Skin of body (tissue), 1 donor: ENCODE measurements at regions not wholly inside any gene's neighbourhood (a gene's known extent, or its start where the extent isn't known, plus 50 kb on each side); places are given as distances from the start of the nearest gene placed in this dataset.

ENCODE experiments used
- DNase-seq: peaks from one replicate; lab custom pipeline; 2025; lab: John Stamatoyannopoulos, UW

DNA sequence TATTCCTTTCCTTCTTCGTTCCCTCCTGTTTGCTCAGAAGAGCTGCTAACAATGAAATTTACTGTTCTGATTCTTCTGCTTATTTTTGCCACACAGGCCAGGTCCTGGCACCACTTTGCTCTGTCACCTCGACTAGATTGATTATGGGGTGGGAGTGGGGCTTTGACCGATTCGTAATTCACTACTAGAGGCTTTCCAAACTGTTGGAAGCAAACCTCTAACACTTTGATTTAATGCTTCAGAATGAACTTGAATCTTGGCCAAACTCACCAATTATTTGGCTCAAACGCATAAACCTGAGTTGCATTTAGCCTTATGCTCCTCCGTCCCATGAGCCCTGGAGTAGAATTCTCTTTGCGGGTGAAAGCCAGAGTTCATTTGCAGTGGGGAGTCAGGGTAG lies 476.2 kb upstream of the FZD8 start:
- DNase-seq, result no peak

DNA sequence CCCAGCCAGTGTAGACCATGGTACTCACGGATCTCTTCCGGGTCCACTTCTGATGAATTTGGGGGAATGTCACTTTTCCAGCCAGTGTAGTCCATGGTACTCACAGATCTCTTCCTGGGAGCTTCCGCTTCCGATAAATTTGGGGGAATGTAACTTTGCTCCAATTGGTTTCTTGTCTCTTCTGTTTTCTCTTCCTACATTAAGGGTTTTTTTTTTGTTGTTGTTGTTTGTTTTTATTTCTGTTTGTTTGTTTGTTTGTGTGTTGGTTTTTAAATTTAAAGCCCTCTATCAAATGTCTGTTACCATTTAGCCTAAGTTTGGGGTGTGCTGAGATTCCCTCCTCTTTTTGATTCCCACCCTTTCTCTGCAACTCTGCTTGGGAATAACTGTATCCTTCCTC lies 475.8 kb upstream of the FZD8 start:
- DNase-seq, result no peak

DNA sequence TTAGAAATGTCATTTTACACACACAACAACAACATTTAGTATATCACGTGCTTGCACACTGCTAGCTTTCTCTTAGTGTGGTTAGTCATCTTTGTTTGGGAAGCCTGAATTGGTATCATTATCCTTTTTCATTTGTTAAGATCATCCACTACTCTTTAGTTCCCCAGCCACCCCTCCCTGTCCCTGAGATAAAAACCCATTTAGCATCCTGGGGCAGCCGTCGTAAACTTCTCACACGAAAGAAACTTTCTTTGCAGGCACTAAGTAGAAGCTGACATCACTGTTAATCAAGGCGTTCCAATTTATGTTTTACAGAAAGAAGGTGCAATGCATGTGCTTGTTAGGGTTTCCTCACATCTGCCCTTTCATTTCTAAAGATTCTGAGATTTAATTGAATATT lies 475.1 kb upstream of the FZD8 start:
- DNase-seq, result no peak

- DNase-seq, result no peak
Measured at GRCh38 chr10:36116731-36117130, 474.6 kb upstream of the FZD8 start.

DNA sequence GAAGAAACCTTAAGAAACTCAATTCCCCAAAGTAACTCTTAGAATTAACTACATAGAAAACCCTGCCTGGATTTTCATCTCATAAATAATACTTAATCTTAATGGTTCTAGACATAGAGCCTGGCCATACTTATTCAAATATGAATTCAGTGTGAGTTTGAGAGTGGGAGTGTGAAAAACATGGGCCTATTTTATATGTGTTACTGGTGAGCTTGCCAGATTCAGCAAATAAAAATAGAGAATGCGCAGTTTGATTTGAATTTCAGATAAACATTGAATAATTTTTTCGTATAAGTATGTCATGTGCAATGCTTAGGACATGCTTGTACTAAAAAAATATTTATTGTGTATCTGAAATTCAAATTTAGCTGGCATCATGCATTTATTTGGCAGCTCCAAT lies 473.9 kb upstream of the FZD8 start:
- DNase-seq, result no peak

- DNase-seq, result no peak
Measured at GRCh38 chr10:36115364-36115763, 473.3 kb upstream of the FZD8 start.

- DNase-seq, result no peak
Measured at GRCh38 chr10:36114913-36115312, 472.8 kb upstream of the FZD8 start.

DNA sequence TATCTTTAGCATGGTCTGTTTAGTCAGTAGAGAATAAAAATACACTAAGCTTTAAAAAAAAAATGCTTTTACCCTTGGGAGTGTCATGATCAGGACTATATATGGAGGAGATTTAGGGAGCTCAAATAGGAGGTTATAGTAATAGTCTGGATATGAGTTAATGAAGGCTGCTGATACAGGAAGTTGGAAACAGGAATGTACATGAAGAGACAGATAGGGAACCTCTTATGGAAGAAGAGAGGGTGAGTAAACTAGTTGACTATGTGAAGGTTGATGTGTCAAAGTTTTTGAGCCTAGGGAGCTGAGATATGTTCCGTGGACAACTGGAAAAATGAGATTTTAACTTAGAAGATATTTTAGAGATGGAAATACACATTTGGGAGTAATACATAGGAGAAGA lies 472.0 kb upstream of the FZD8 start:
- no peak for DNase-seq

- DNase-seq, result no peak
Measured at GRCh38 chr10:36111676-36112075, 469.6 kb upstream of the FZD8 start.

GRCh38 chr10:36110097-36110496 lies 468.0 kb upstream of the FZD8 start:
- no peak for DNase-seq

DNA sequence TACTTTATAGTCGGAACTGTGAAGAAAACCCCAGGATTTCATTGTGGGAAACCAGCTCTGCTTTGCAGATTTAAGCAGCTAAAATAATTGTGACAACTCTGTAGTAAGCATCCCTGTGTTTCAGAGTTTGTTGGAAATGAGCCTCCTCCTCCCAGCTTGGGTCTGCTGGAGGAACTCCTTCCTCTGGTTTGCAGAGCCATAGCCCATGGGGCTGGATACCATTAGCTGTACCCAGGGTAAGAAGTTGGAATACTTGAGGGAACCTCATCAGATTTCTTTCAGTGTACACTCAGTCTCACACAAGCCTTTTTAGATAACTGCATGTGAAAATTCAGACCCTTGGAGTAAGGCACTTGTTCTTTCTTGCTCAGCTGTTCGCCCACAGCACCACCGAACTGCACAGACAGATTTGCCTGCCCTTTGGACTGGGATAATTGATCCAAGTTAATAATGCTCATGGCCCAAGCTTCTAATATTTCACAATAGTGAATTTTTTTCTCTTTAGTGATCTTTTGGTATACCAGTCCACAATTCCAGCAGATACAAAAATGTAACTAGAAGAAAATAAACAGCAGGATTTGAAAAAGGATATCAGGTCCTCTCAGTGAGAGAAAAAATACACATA lies 467.4 kb upstream of the FZD8 start:
- DNase-seq, result no peak

DNA sequence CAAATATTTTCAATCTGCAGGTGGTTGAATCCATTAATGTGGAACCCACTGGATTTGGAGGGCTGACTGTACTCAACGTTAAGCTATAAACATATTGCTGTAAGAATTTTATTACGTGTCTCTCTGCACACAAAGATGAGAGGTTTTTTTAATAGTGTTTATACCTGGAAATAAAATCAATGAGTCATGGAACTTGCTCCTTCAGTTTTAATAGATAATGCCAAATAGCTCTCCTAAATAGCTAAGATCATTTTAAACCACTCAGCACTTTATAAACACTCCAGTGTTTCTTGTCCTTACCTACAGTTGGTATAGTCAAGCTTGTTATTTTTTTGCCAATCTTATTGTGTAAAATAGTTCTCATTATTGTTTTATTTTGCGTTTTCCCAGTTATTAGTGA lies 455.6 kb upstream of the FZD8 start:
- no peak for DNase-seq

- no peak for DNase-seq
Measured at GRCh38 chr10:36096576-36096975, 454.5 kb upstream of the FZD8 start.

GRCh38 chr10:36094096-36094495 lies 452.0 kb upstream of the FZD8 start:
- DNase-seq, result no peak

DNA sequence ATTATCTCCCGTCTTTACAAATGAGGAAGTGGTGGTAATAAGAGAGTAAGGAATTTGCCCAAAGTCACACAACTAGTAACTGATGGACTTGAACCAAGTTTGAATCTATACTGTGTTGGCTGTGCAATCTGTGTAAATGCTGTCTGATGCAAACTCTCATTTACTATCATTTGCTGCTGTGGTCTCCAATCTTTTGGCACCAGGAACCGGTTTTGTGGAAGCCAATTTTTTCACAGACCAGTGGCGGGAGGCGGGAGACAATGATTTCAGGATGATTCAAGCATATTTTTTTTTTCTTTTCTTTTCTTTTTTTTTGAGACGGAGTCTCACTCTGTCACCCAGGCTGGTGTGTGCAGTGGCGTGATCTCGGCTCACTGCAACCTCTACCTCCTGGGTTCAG lies 450.0 kb upstream of the FZD8 start:
- DNase-seq, result no peak

DNA sequence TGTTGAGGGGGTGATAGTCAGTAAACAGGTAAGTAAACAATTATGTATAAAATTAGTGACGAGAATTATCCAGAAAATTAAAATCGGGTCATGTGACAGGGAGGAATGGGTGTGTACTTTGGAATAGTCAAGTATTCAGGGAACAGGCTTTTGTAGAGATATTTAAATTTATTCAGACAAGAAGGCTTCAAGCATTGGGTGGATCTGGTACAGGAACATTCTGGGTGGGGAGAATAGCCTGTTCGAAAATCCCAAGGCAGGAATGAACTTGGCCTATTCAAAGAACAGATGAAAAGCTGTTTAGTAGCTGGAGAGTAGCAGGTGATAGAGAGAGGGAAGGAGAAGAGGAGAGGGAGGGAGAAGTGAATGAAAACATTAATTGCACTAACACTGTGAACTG lies 448.9 kb upstream of the FZD8 start:
- no peak for DNase-seq

DNA sequence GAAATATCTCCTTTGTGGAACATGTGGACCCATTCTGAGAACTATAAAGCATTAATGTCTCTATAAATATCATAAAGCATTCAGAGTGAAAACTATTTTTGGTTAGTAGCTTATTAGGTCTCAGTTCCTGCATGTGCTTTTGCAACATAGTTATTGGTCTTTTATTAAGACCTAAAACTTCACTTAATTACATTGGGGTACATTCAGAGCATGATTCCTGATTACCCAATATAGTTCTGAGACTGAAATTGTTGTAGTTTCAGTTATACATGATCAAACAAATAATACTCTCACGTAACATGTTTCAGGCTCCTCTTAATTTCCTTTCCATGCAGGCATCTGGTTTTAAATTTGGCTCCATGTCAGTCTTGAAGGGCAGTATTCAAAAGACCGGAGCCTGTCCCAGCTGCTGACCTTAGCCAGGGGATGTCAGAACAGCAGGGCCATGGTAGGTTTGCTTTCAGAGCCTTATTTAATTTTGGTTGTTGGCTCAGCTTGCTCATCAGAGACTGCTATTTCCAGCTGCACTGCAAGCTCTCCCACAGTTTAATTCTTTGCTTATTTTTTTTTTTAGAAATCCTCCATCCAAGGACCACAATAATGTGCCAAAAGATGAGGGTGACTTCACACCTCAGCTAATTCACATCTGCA lies 447.8 kb upstream of the FZD8 start:
- no peak for DNase-seq

GRCh38 chr10:36087006-36088005 lies 445.2 kb upstream of the FZD8 start:
- DNase-seq, result no peak

- DNase-seq, result no peak
Measured at GRCh38 chr10:36075196-36075595, 433.1 kb upstream of the FZD8 start.

- no peak for DNase-seq
Measured at GRCh38 chr10:36073796-36074345, 431.8 kb upstream of the FZD8 start.

DNA sequence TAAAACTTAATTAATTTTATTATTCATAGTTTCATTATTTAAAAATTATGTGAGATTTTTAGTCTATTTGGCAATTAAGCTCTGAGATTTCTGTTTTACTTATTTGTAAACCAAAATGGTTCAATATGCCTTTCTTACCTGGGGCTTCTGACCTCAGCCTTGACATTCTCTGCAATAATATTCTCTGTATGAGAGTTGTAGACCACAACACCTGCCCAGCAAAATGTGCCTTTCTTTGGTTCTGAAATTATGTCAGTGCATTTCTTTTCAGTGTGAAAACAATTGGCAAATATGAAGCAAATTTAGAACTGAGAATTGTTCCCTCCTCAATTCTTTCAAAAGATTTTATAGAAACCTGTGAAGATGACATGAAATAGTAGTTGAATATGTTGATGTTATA lies 426.4 kb upstream of the FZD8 start:
- no peak for DNase-seq

DNA sequence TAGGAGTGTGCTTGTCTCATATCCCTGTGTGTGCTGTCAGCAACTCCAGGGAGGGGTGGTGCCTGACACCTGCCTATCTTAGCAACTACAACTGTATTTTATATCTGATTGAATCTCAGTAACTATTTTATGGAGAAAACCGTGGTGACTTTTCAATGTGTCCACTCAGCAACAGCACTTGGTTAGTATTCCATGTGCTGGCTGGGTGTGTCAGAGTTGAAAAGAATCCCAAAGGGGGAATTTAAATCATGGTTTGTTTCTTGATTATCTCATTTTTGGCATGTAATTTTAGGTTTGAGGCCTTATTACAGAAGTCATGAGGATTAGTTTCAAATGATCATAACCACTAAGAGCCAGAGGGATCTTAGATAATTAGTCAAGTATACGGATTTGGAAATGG lies 425.7 kb upstream of the FZD8 start:
- DNase-seq, result no peak
